ENCODE measurements at regions not wholly inside any gene's neighbourhood (a gene's known extent, or its start where the extent isn't known, plus 50 kb on each side); places are given as distances from the start of the nearest gene placed in this dataset.

- no peaks in the 10 kb centered on the region for H3K4me1 ChIP-seq
- H3K4me3 ChIP-seq: no peak overlapping the region
- H3K9me3 ChIP-seq: no peaks in the 10 kb centered on the region
- H3K27me3 ChIP-seq: no peaks in the 10 kb centered on the region
- TF ChIP-seq CTCF (IDR thresholded peaks at IDR 0.05) (no peak), POLR2A (IDR thresholded peaks at IDR 0.05) (no peak), EP300 (IDR thresholded peaks at IDR 0.05) (no peak), POLR2AphosphoS5 (IDR thresholded peaks at IDR 0.05) (no peak)
- DNase-seq (ENCODE audit: low spot score in 2 of 2): no peak
- no peak overlapping the region for H3K27ac ChIP-seq
- no peaks in the 10 kb centered on the region for H3K36me3 ChIP-seq
- 0% methylated on average over 1 of the region's 1 CpG for WGBS
These were observed 125.5 kb upstream of the TRPC4 start for GRCh38 chr13:37995092-37995491.

GRCh38 chr13:37986811-37987210, 117.2 kb upstream of the TRPC4 start:
- no peak for DNase-seq (ENCODE audit: low spot score in 2 of 2)
- no peak overlapping the region for H3K4me3 ChIP-seq
- no peaks in the 10 kb centered on the region for H3K27me3 ChIP-seq
- no peak overlapping the region for H3K27ac ChIP-seq
- no peak for TF ChIP-seq EP300 (IDR thresholded peaks at IDR 0.05)
- no peaks in the 10 kb centered on the region for H3K4me1 ChIP-seq
- no peaks in the 10 kb centered on the region for H3K36me3 ChIP-seq
- H3K9me3 ChIP-seq: no peaks in the 10 kb centered on the region
- 81% methylated on average over 1 of the region's 1 CpG for WGBS

GRCh38 chr13:37985281-37985680, 115.7 kb upstream of the TRPC4 start:
- WGBS: 89% methylated on average over 5 of the region's 5 CpGs

GRCh38 chr13:37984357-37984756, 114.8 kb upstream of the TRPC4 start:
- H3K36me3 ChIP-seq: no peaks in the 10 kb centered on the region
- H3K9me3 ChIP-seq: no peaks in the 10 kb centered on the region
- H3K27me3 ChIP-seq: no peaks in the 10 kb centered on the region
- no peaks in the 10 kb centered on the region for H3K4me1 ChIP-seq
- no peak for DNase-seq (ENCODE audit: low spot score in 2 of 2)
- 82% methylated on average over 6 of the region's 6 CpGs for WGBS
- no peak overlapping the region for H3K4me3 ChIP-seq
- no peak overlapping the region for H3K27ac ChIP-seq
- TF ChIP-seq EP300 (IDR thresholded peaks at IDR 0.05) (no peak), CTCF (IDR thresholded peaks at IDR 0.05) (no peak), POLR2AphosphoS5 (IDR thresholded peaks at IDR 0.05) (no peak), POLR2A (IDR thresholded peaks at IDR 0.05) (no peak)

More at GRCh38 chr13:37985281-37985680, 115.7 kb upstream of the TRPC4 start:
- Histone ChIP-seq H3K9me3 (no peaks in the 10 kb centered on the region), H3K4me3 (no peak overlapping the region), H3K27ac (no peak overlapping the region), H3K4me1 (no peaks in the 10 kb centered on the region), H3K27me3 (no peaks in the 10 kb centered on the region), H3K36me3 (no peaks in the 10 kb centered on the region)
- DNase-seq (ENCODE audit: low spot score in 2 of 2): no peak
- TF ChIP-seq CTCF (IDR thresholded peaks at IDR 0.05): no peak
- TF ChIP-seq POLR2A (IDR thresholded peaks at IDR 0.05): no peak
- TF ChIP-seq EP300 (IDR thresholded peaks at IDR 0.05): no peak
- TF ChIP-seq POLR2AphosphoS5 (IDR thresholded peaks at IDR 0.05): no peak

- Histone ChIP-seq H3K4me1 (no peaks in the 10 kb centered on the region), H3K27ac (no peak overlapping the region), H3K4me3 (no peak overlapping the region), H3K9me3 (no peaks in the 10 kb centered on the region), H3K27me3 (no peaks in the 10 kb centered on the region), H3K36me3 (no peaks in the 10 kb centered on the region)
- no peak for DNase-seq (ENCODE audit: low spot score in 2 of 2)
- TF ChIP-seq POLR2AphosphoS5 (IDR thresholded peaks at IDR 0.05) (no peak), EP300 (IDR thresholded peaks at IDR 0.05) (no peak), POLR2A (IDR thresholded peaks at IDR 0.05) (no peak), CTCF (IDR thresholded peaks at IDR 0.05) (no peak)
These were observed 112.4 kb upstream of the TRPC4 start for GRCh38 chr13:37981932-37982331.

- H3K4me3 ChIP-seq: no peak overlapping the region
- no peaks in the 10 kb centered on the region for H3K36me3 ChIP-seq
- 78% methylated on average over 2 of the region's 2 CpGs for WGBS
- H3K9me3 ChIP-seq: no peaks in the 10 kb centered on the region
- TF ChIP-seq POLR2A (IDR thresholded peaks at IDR 0.05) (no peak), CTCF (IDR thresholded peaks at IDR 0.05) (no peak), EP300 (IDR thresholded peaks at IDR 0.05) (no peak), POLR2AphosphoS5 (IDR thresholded peaks at IDR 0.05) (no peak)
- H3K4me1 ChIP-seq: no peaks in the 10 kb centered on the region
- no peaks in the 10 kb centered on the region for H3K27me3 ChIP-seq
- H3K27ac ChIP-seq: no peak overlapping the region
- no peak for DNase-seq (ENCODE audit: low spot score in 2 of 2)
These were observed 109.1 kb upstream of the TRPC4 start for GRCh38 chr13:37978680-37979079.
